IMR-90 (cell line): ENCODE measurements at regions not wholly inside any gene's neighbourhood (a gene's known extent, or its start where the extent isn't known, plus 50 kb on each side); places are given as distances from the start of the nearest gene placed in this dataset.

Experiments used
- ATAC-seq: fragments of 200-7000 bp; cut with Tn5 transposase; 2 replicates; pipeline ENCODE4 v1.9.1; 2020; ENCODE audit warnings: low read depth, mild to moderate bottlenecking, moderate library complexity
- BruUV-seq: library from RNA; stranded (reverse); fragments of 400-500 nt; replicated peaks from 2 replicates; lab custom pipeline; 2021; lab: Mats Ljungman, UMichigan
- CTCF ChIA-PET: fragments of 300-600 bp; formaldehyde crosslinking; extraction: SDS; loops from one replicate; lab custom pipeline; 2021; ENCODE audit warnings: antibody characterized with exemption; lab: Yijun Ruan, JAX
- POLR2A ChIA-PET: fragments of 300-600 bp; sonication (Branson Sonifier 250); formaldehyde crosslinking; loops from one replicate; lab custom pipeline; 2022; ENCODE audit warnings: antibody characterized with exemption; ENCODE audit not compliant: unreplicated experiment; lab: Charles Lee
- DNase-seq: peaks from one replicate; pipeline ENCODE4 v3.0.0; 2013
- H2AFZ ChIP-seq: replicated peaks from 2 replicates; pipeline ENCODE3; 2013; ENCODE audit warnings: low read length, mild to moderate bottlenecking; ENCODE audit not compliant: poor library complexity
- H2AK5ac ChIP-seq: 2 replicates; pipeline ENCODE4 v1.6.1; 2013; ENCODE audit warnings: low read depth, low read length, inconsistent platforms
- H2AK9ac ChIP-seq: replicated peaks from 2 replicates; pipeline ENCODE3; 2013; ENCODE audit warnings: mild to moderate bottlenecking, low read depth, low read length, moderate library complexity; ENCODE audit not compliant: poor library complexity
- H2BK120ac ChIP-seq: 2 replicates; pipeline ENCODE4 v1.6.1; 2013; ENCODE audit warnings: low read depth, low read length, inconsistent platforms
- H2BK15ac ChIP-seq: 3 replicates; pipeline ENCODE4 v1.6.1; 2013; ENCODE audit warnings: low read depth, low read length, inconsistent platforms
- H2BK20ac ChIP-seq: 2 replicates; pipeline ENCODE4 v1.6.1; 2013; ENCODE audit warnings: low read depth, mild to moderate bottlenecking, inconsistent platforms, low read length, moderate library complexity
- H2BK5ac ChIP-seq: 2 replicates; pipeline ENCODE4 v1.6.1; 2013; ENCODE audit warnings: mild to moderate bottlenecking, low read depth, low read length, inconsistent platforms; ENCODE audit not compliant: poor library complexity, severe bottlenecking
- H3K14ac ChIP-seq: replicated peaks from 2 replicates; pipeline ENCODE4 v1.6.1; 2013; ENCODE audit warnings: low read depth, low read length, inconsistent platforms
- H3K18ac ChIP-seq: 2 replicates; pipeline ENCODE4 v1.6.1; 2013; ENCODE audit warnings: low read depth, low read length, control low read depth
- H3K23ac ChIP-seq: 2 replicates; pipeline ENCODE4 v1.6.1; 2013; ENCODE audit warnings: low read depth, low read length, inconsistent platforms
- H3K27ac ChIP-seq: 2 replicates; pipeline ENCODE4 v1.5.1; 2013; ENCODE audit warnings: mild to moderate bottlenecking, control low read depth, low read length; ENCODE audit not compliant: insufficient read depth
- H3K27me3 ChIP-seq: 2 replicates; pipeline ENCODE4 v1.6.1; 2013; ENCODE audit warnings: low read length; ENCODE audit not compliant: control insufficient read depth, insufficient read depth
- H3K36me3 ChIP-seq: 2 replicates; pipeline ENCODE4 v1.6.1; 2013; ENCODE audit warnings: low read length, mixed read lengths; ENCODE audit not compliant: control insufficient read depth, insufficient read depth
- H3K4ac ChIP-seq: 2 replicates; pipeline ENCODE4 v1.6.1; 2013; ENCODE audit warnings: low read depth, low read length, inconsistent platforms
- H3K4me1 ChIP-seq: 2 replicates; pipeline ENCODE4 v1.6.1; 2013; ENCODE audit warnings: low read length, mixed read lengths; ENCODE audit not compliant: control insufficient read depth, insufficient read depth
- H3K4me2 ChIP-seq: 2 replicates; pipeline ENCODE4 v1.6.1; 2013; ENCODE audit warnings: low read depth, mild to moderate bottlenecking, control low read depth, low read length, moderate library complexity
- H3K4me3 ChIP-seq: 2 replicates; pipeline ENCODE4 v1.5.1; 2013; ENCODE audit warnings: low read depth, mild to moderate bottlenecking, control low read depth, low read length, moderate library complexity; ENCODE audit not compliant: insufficient read depth
- H3K56ac ChIP-seq: 2 replicates; pipeline ENCODE4 v1.6.1; 2013; ENCODE audit warnings: low read length, inconsistent platforms; ENCODE audit not compliant: insufficient read depth; ENCODE audit errors: extremely low read depth
- H3K79me1 ChIP-seq, 2 experiments: 2 replicates each; pipeline ENCODE4 v1.6.1; 2013; ENCODE audit warnings: low read length in 2 of 2, inconsistent platforms in 1 of 2, low read depth in 1 of 2
- H3K9ac ChIP-seq: 2 replicates; pipeline ENCODE4 v1.6.1; 2013; ENCODE audit warnings: low read depth, low read length, control low read depth
- H3K9me1 ChIP-seq: 2 replicates; pipeline ENCODE4 v1.6.1; 2013; ENCODE audit warnings: low read length, inconsistent platforms; ENCODE audit not compliant: insufficient read depth
- H3K9me3 ChIP-seq: 2 replicates; pipeline ENCODE4 v1.6.1; 2013; ENCODE audit warnings: low read length; ENCODE audit not compliant: control insufficient read depth, insufficient read depth
- H4K20me1 ChIP-seq: 2 replicates; pipeline ENCODE4 v1.6.1; 2013; ENCODE audit warnings: low read length, inconsistent platforms; ENCODE audit not compliant: insufficient read depth
- H4K5ac ChIP-seq: 2 replicates; pipeline ENCODE4 v1.6.1; 2013; ENCODE audit warnings: mild to moderate bottlenecking, low read depth, low read length, control low read depth
- H4K8ac ChIP-seq, 2 experiments: 2 replicates each; pipeline ENCODE4 v1.6.1; 2013; ENCODE audit warnings: low read depth in 2 of 2, low read length in 2 of 2, control low read depth in 1 of 2, inconsistent platforms in 1 of 2
- H4K91ac ChIP-seq: 2 replicates; pipeline ENCODE4 v1.6.1; 2013; ENCODE audit warnings: low read depth, low read length, inconsistent platforms; ENCODE audit not compliant: insufficient read depth
- BHLHE40 ChIP-seq: fragments of 150-350 bp; IDR thresholded peaks from 2 replicates; pipeline ENCODE4 v1.6.1; 2016; ENCODE audit warnings: mild to moderate bottlenecking, low read depth, low read length
- CEBPB ChIP-seq: IDR thresholded peaks from 2 replicates; pipeline ENCODE4 v1.6.1; 2012; ENCODE audit warnings: low read depth, low read length, improper control_type of control experiment
- CHD1 ChIP-seq: IDR thresholded peaks from 2 replicates; pipeline ENCODE4 v1.6.1; 2012; ENCODE audit warnings: low read depth, low read length, improper control_type of control experiment
- CTCF ChIP-seq: conservative IDR thresholded peaks from 2 replicates; pipeline ENCODE4 v1.5.1; 2012; ENCODE audit warnings: mild to moderate bottlenecking, low read depth, low read length, improper control_type of control experiment
- ELK1 ChIP-seq: fragments of 150-350 bp; IDR thresholded peaks from 2 replicates; pipeline ENCODE4 v1.6.1; 2016; ENCODE audit warnings: low read depth, mild to moderate bottlenecking, low read length, moderate library complexity, borderline replicate concordance
- FOS ChIP-seq: fragments of 150-350 bp; IDR thresholded peaks from 2 replicates; pipeline ENCODE4 v1.6.1; 2016; ENCODE audit warnings: low read depth, low read length
- MAFK ChIP-seq: IDR thresholded peaks from 2 replicates; pipeline ENCODE4 v1.6.1; 2012; ENCODE audit warnings: low read depth, low read length, improper control_type of control experiment
- MAZ ChIP-seq: IDR thresholded peaks from 2 replicates; pipeline ENCODE4 v1.6.1; 2012; ENCODE audit warnings: low read depth, mild to moderate bottlenecking, low read length, improper control_type of control experiment, moderate library complexity, borderline replicate concordance
- MXI1 ChIP-seq: IDR thresholded peaks from 2 replicates; pipeline ENCODE4 v1.6.1; 2012; ENCODE audit warnings: low read depth, mild to moderate bottlenecking, low read length, moderate library complexity, borderline replicate concordance
- NFE2L2 ChIP-seq: fragments of 150-350 bp; IDR thresholded peaks from 2 replicates; pipeline ENCODE4 v1.6.1; 2016; ENCODE audit warnings: low read depth, mild to moderate bottlenecking, low read length
- POLR2A ChIP-seq: IDR thresholded peaks from 2 replicates; pipeline ENCODE4 v1.6.1; 2012; ENCODE audit warnings: mild to moderate bottlenecking, low read depth, low read length
- RAD21 ChIP-seq: IDR thresholded peaks from 2 replicates; pipeline ENCODE4 v1.6.1; 2012; ENCODE audit warnings: low read length, improper control_type of control experiment
- RCOR1 ChIP-seq: IDR thresholded peaks from 2 replicates; pipeline ENCODE4 v1.6.1; 2012; ENCODE audit warnings: mild to moderate bottlenecking, low read length, improper control_type of control experiment; ENCODE audit not compliant: insufficient replicate concordance
- USF2 ChIP-seq: fragments of 150-350 bp; IDR thresholded peaks from 2 replicates; pipeline ENCODE4 v1.6.1; 2017; ENCODE audit warnings: mild to moderate bottlenecking, antibody characterized with exemption, low read length, low read depth
- WGBS, 2 experiments: methylation state at CpG; one replicate each; pipeline versions ENCODE4 v1.1.5 to v1.1.7; 2013; ENCODE audit warnings: missing lambda C conversion rate in 2 of 2; ENCODE audit not compliant: insufficient read length in 1 of 2; ENCODE audit errors: extremely low coverage in 2 of 2; 5-methylcytosine and 5-hydroxymethylcytosine counted together
- dilution Hi-C: fragments of 300-500 bp; cut with HindIII; formaldehyde crosslinking; loops from one replicate; pipeline ENCODE4 v1.14.3; 2018; ENCODE audit warnings: low sequenced_read_pairs; ENCODE audit not compliant: unreplicated experiment
- in situ Hi-C: fragments of 300-500 bp; cut with MboI; formaldehyde crosslinking; loops from 3 replicates; pipeline ENCODE4 v1.14.3; 2019; ENCODE audit warnings: low sequenced_read_pairs, inconsistent platforms, mixed read lengths
- intact Hi-C: fragments of 100-400 bp; cut with micrococcal nuclease; formaldehyde crosslinking; loops from 2 replicates; pipeline ENCODE4 v1.10.0; 2022

- no peak overlapping the region for H2BK20ac ChIP-seq
- H4K91ac ChIP-seq, result no peak overlapping the region
- no peak overlapping the region for H3K4me3 ChIP-seq
- no peak overlapping the region for H2AK9ac ChIP-seq
- H2AK5ac ChIP-seq, result no peak overlapping the region
- DNase-seq (no peak), ATAC-seq (no peak)
- H3K36me3 ChIP-seq, result no peaks in the 10 kb centered on the region
- H3K27me3 ChIP-seq, result peaks cover 25% of the 10 kb centered on the region
- TF ChIP-seq CHD1, result no peak
- TF ChIP-seq RCOR1, result no peak
- TF ChIP-seq MAZ, result no peak
- TF ChIP-seq NFE2L2, result no peak
- TF ChIP-seq CTCF, result no peak
- no peak for TF ChIP-seq CEBPB
- no peak for TF ChIP-seq USF2
- no peak for TF ChIP-seq RAD21
- no peak for TF ChIP-seq BHLHE40
- no peak for TF ChIP-seq FOS
- TF ChIP-seq MAFK, result no peak
- TF ChIP-seq ELK1, result no peak
- no peak for TF ChIP-seq MXI1
- TF ChIP-seq POLR2A, result no peak
- intact Hi-C loops (no loop called here), in situ Hi-C loops (no loop called here), dilution Hi-C loops (no loop called here)
- H3K79me1 ChIP-seq, result no peaks in the 10 kb centered on the region
- no peak overlapping the region for H2AFZ ChIP-seq
- ChIA-PET CTCF (no interaction called here), POLR2A (no interaction called here)
- H3K18ac ChIP-seq, result no peak overlapping the region
- no peaks in the 10 kb centered on the region for H4K20me1 ChIP-seq
- no peaks in the 10 kb centered on the region for H3K9me3 ChIP-seq
- H2BK5ac ChIP-seq, result no peak overlapping the region
- H3K4me2 ChIP-seq, result no peak overlapping the region
- no peak overlapping the region for H3K4ac ChIP-seq
- H2BK15ac ChIP-seq, result no peak overlapping the region
- H3K9me1 ChIP-seq, result no peaks in the 10 kb centered on the region
- H3K4me1 ChIP-seq, result no peaks in the 10 kb centered on the region
- H3K56ac ChIP-seq, result no peak overlapping the region
- H3K27ac ChIP-seq, result no peak overlapping the region
- H3K9ac ChIP-seq, result no peak overlapping the region
- no peak overlapping the region for H4K8ac ChIP-seq
- H3K23ac ChIP-seq, result no peak overlapping the region
- BruUV-seq, result no TSS peak
- no peak overlapping the region for H2BK120ac ChIP-seq
- WGBS, 2 experiments, result no CpG with 5 or more reads among the region's 2 CpGs
- H4K5ac ChIP-seq, result no peak overlapping the region
- no peak overlapping the region for H3K14ac ChIP-seq
These were observed 97.6 kb downstream of the CD164 start for GRCh38 chr6:109284675-109285074.
